ENCODE measurements at regions not wholly inside any gene's neighbourhood (a gene's known extent, or its start where the extent isn't known, plus 50 kb on each side); places are given as distances from the start of the nearest gene placed in this dataset.
"Not testable (repeated sequence)": the region's sequence is repeated elsewhere in the genome, so short reads cannot be mapped to it uniquely, and the experiment has no call there.

- Histone ChIP-seq H3K27ac (no peak overlapping the region), H3K4me2 (ENCODE audit: low read length) (no peak overlapping the region), H3K4me3 (ENCODE audit: low read depth, low read length) (no peak overlapping the region), H3K36me3 (ENCODE audit: control insufficient read depth, insufficient read depth, low read length) (no peaks in the 10 kb centered on the region), H3K9me3 (ENCODE audit: control insufficient read depth, low read length) (no peaks in the 10 kb centered on the region), H3K4me1 (no peaks in the 10 kb centered on the region), H3K27me3 (ENCODE audit: control insufficient read depth, insufficient read depth, low read length) (no peaks in the 10 kb centered on the region), H3K79me2 (no peaks in the 10 kb centered on the region), H3K9ac (no peak overlapping the region), H2AFZ (no peak overlapping the region)
- TF ChIP-seq CTCF (IDR thresholded peaks at IDR 0.05): no peak
Measured at GRCh38 chr6:134432036-134432435, 114.1 kb upstream of the SGK1 start.

GRCh38 chr6:134431421-134431859, 113.5 kb upstream of the SGK1 start:
- no peak overlapping the region for H3K4me2 ChIP-seq (ENCODE audit: low read length)
- H3K9ac ChIP-seq: no peak overlapping the region
- H3K9me3 ChIP-seq (ENCODE audit: control insufficient read depth, low read length): no peaks in the 10 kb centered on the region
- TF ChIP-seq CTCF (IDR thresholded peaks at IDR 0.05): no peak
- H3K27me3 ChIP-seq (ENCODE audit: control insufficient read depth, insufficient read depth, low read length): no peaks in the 10 kb centered on the region
- no peak overlapping the region for H2AFZ ChIP-seq
- H3K4me3 ChIP-seq (ENCODE audit: low read depth, low read length): no peak overlapping the region
- no peak overlapping the region for H3K27ac ChIP-seq
- H3K36me3 ChIP-seq (ENCODE audit: control insufficient read depth, insufficient read depth, low read length): no peaks in the 10 kb centered on the region
- no peaks in the 10 kb centered on the region for H3K4me1 ChIP-seq
- H3K79me2 ChIP-seq: no peaks in the 10 kb centered on the region

- no peaks in the 10 kb centered on the region for H3K79me2 ChIP-seq
- no peak for TF ChIP-seq CTCF (IDR thresholded peaks at IDR 0.05)
- H2AFZ ChIP-seq: no peak overlapping the region
- H3K27ac ChIP-seq: no peak overlapping the region
- H3K4me1 ChIP-seq: peaks cover 5% of the 10 kb centered on the region
- no peaks in the 10 kb centered on the region for H3K27me3 ChIP-seq (ENCODE audit: control insufficient read depth, insufficient read depth, low read length)
- H3K9ac ChIP-seq: no peak overlapping the region
- H3K36me3 ChIP-seq (ENCODE audit: control insufficient read depth, insufficient read depth, low read length): no peaks in the 10 kb centered on the region
- no peaks in the 10 kb centered on the region for H3K9me3 ChIP-seq (ENCODE audit: control insufficient read depth, low read length)
- H3K4me2 ChIP-seq (ENCODE audit: low read length): no peak overlapping the region
- no peak overlapping the region for H3K4me3 ChIP-seq (ENCODE audit: low read depth, low read length)
Measured at GRCh38 chr6:134429861-134430380, 112.0 kb upstream of the SGK1 start.

- no peaks in the 10 kb centered on the region for H3K27me3 ChIP-seq (ENCODE audit: control insufficient read depth, insufficient read depth, low read length)
- no peaks in the 10 kb centered on the region for H3K9me3 ChIP-seq (ENCODE audit: control insufficient read depth, low read length)
- peaks cover 8% of the 10 kb centered on the region for H3K4me1 ChIP-seq
- no peak for TF ChIP-seq CTCF (IDR thresholded peaks at IDR 0.05)
- no peak overlapping the region for H3K4me3 ChIP-seq (ENCODE audit: low read depth, low read length)
- H3K36me3 ChIP-seq (ENCODE audit: control insufficient read depth, insufficient read depth, low read length): no peaks in the 10 kb centered on the region
- H3K9ac ChIP-seq: no peak overlapping the region
- H3K4me2 ChIP-seq (ENCODE audit: low read length): no peak overlapping the region
- H3K27ac ChIP-seq: no peak overlapping the region
- no peaks in the 10 kb centered on the region for H3K79me2 ChIP-seq
- no peak overlapping the region for H2AFZ ChIP-seq
Measured at GRCh38 chr6:134427721-134428120, 109.8 kb upstream of the SGK1 start.

- Histone ChIP-seq H3K79me2 (no peaks in the 10 kb centered on the region), H3K9ac (no peak overlapping the region), H3K27ac (no peak overlapping the region), H3K4me2 (ENCODE audit: low read length) (no peak overlapping the region), H2AFZ (peak overlapping the region; percentile 31), H3K36me3 (ENCODE audit: control insufficient read depth, insufficient read depth, low read length) (no peaks in the 10 kb centered on the region), H3K4me1 (peaks cover 8% of the 10 kb centered on the region), H3K27me3 (ENCODE audit: control insufficient read depth, insufficient read depth, low read length) (no peaks in the 10 kb centered on the region), H3K9me3 (ENCODE audit: control insufficient read depth, low read length) (no peaks in the 10 kb centered on the region), H3K4me3 (ENCODE audit: low read depth, low read length) (no peak overlapping the region)
- TF ChIP-seq CTCF (IDR thresholded peaks at IDR 0.05): no peak
Measured at GRCh38 chr6:134426623-134427022, 108.7 kb upstream of the SGK1 start.

GRCh38 chr6:134425917-134426316, 108.0 kb upstream of the SGK1 start:
- not testable (repeated sequence) for H3K9me3 ChIP-seq (ENCODE audit: control insufficient read depth, low read length); H3K79me2 ChIP-seq; H3K27me3 ChIP-seq (ENCODE audit: control insufficient read depth, insufficient read depth, low read length); H3K36me3 ChIP-seq (ENCODE audit: control insufficient read depth, insufficient read depth, low read length); H3K9ac ChIP-seq; H3K4me1 ChIP-seq; H3K4me3 ChIP-seq (ENCODE audit: low read depth, low read length); H3K4me2 ChIP-seq (ENCODE audit: low read length)
- peak overlapping the region; percentile 50 for H2AFZ ChIP-seq
- H3K27ac ChIP-seq: peak overlapping the region; percentile 21
